GM23248 (cell line): ENCODE measurements at regions not wholly inside any gene's neighbourhood (a gene's known extent, or its start where the extent isn't known, plus 50 kb on each side); places are given as distances from the start of the nearest gene placed in this dataset.

ENCODE experiments used
- DNase-seq: peaks from one replicate; pipeline ENCODE4 v3.0.0-alpha.2; 2015
- H2AFZ ChIP-seq: fragments of 200-600 bp; sonication (generic); 2 replicates; pipeline ENCODE4 v1.6.1; 2016; ENCODE audit warnings: antibody characterized with exemption
- H3F3A ChIP-seq: fragments of 200-600 bp; sonication (generic); 2 replicates; pipeline ENCODE4 v1.6.1; 2016; ENCODE audit warnings: mild to moderate bottlenecking, antibody characterized with exemption, mixed run types; ENCODE audit not compliant: insufficient read depth
- H3K27ac ChIP-seq: fragments of 200-600 bp; sonication (generic); 2 replicates; pipeline ENCODE4 v1.5.1; 2016; ENCODE audit warnings: mild to moderate bottlenecking
- H3K27me3 ChIP-seq: fragments of 200-600 bp; sonication (generic); replicated peaks from 2 replicates; pipeline ENCODE4 v1.6.1; 2016; ENCODE audit warnings: mild to moderate bottlenecking; ENCODE audit not compliant: insufficient read depth
- H3K36me3 ChIP-seq: fragments of 200-600 bp; sonication (generic); 2 replicates; pipeline ENCODE4 v1.6.1; 2016; ENCODE audit warnings: low read depth, mild to moderate bottlenecking
- H3K4me1 ChIP-seq: fragments of 200-600 bp; sonication (generic); 2 replicates; pipeline ENCODE4 v1.6.1; 2016; ENCODE audit warnings: mild to moderate bottlenecking; ENCODE audit not compliant: insufficient read depth
- H3K4me2 ChIP-seq: fragments of 200-600 bp; sonication (generic); one replicate; pipeline ENCODE4 v1.6.1; 2016; ENCODE audit warnings: mild to moderate bottlenecking; ENCODE audit not compliant: unreplicated experiment
- H3K4me3 ChIP-seq: fragments of 200-600 bp; sonication (generic); 2 replicates; pipeline ENCODE4 v1.5.1; 2016; ENCODE audit warnings: mild to moderate bottlenecking
- H3K79me2 ChIP-seq: fragments of 200-600 bp; sonication (generic); 2 replicates; pipeline ENCODE4 v1.6.1; 2016; ENCODE audit warnings: mild to moderate bottlenecking; ENCODE audit not compliant: insufficient read depth
- H3K9ac ChIP-seq: fragments of 200-600 bp; sonication (generic); 2 replicates; pipeline ENCODE4 v1.6.1; 2016; ENCODE audit warnings: mild to moderate bottlenecking
- H3K9me2 ChIP-seq: fragments of 200-600 bp; sonication (generic); 2 replicates; pipeline ENCODE4 v1.6.1; 2016; ENCODE audit warnings: mixed run types, mild to moderate bottlenecking, moderate library complexity; ENCODE audit not compliant: insufficient read depth
- H3K9me3 ChIP-seq: fragments of 200-600 bp; sonication (generic); one replicate; pipeline ENCODE4 v1.6.1; 2017; ENCODE audit warnings: low read depth
- H4K20me1 ChIP-seq: fragments of 200-600 bp; sonication (generic); 2 replicates; pipeline ENCODE4 v1.6.0; 2016; ENCODE audit not compliant: insufficient read depth
- EZH2 ChIP-seq: fragments of 200-600 bp; sonication (generic); IDR thresholded peaks from 2 replicates; pipeline ENCODE4 v1.6.1; 2018; ENCODE audit warnings: antibody characterized with exemption, mild to moderate bottlenecking; ENCODE audit not compliant: insufficient read depth, poor library complexity, severe bottlenecking
- EZH2phosphoT487 ChIP-seq: fragments of 200-600 bp; sonication (generic); IDR thresholded peaks from 2 replicates; pipeline ENCODE4 v1.6.1; 2018; ENCODE audit warnings: antibody characterized with exemption, moderate library complexity, mild to moderate bottlenecking, low read depth; ENCODE audit not compliant: insufficient read depth
- WGBS, 2 experiments: methylation state at CpG; one replicate each; pipeline ENCODE4 v1.1.6; 2015 to 2017; ENCODE audit warnings: low lambda C conversion rate in 2 of 2, low coverage in 1 of 2; ENCODE audit errors: missing lambda C conversion rate in 2 of 2; 5-methylcytosine and 5-hydroxymethylcytosine counted together
- in situ Hi-C: fragments of 300-500 bp; cut with MboI; formaldehyde crosslinking; loops from 2 replicates; pipeline ENCODE4 v1.15.0; 2020

DNA sequence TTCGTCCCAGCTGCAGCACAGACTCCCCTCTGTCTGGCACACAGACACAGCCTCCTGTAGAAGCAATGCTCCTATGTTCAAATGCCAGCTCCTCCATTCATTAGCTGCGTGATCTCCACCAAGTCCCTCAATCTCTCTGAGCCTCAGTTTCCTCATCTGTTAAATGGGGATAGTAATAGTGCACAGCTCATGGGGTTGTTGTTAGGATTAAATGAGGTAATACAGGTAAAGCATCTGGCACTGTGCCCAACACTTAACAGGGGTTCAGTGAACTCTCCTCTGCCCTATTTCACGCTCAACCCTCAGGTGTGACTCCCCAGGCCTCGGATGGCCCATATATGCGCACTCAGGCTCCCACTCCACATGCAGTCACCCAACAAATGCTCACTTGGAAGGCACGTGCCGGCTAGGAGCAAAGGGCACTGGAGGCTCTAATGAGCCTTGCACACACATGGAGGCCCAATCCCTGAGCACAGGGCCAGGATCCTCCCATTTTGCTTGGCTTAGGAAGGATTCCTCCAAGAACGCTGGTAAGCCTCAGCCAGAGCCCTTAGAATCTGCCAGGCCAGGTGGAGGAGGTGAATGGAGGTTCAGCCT is 176.0 kb upstream of the LINGO1 start:
- in situ Hi-C loops, result no loop called here
- no peaks in the 10 kb centered on the region for H3K36me3 ChIP-seq
- no peak for DNase-seq

DNA sequence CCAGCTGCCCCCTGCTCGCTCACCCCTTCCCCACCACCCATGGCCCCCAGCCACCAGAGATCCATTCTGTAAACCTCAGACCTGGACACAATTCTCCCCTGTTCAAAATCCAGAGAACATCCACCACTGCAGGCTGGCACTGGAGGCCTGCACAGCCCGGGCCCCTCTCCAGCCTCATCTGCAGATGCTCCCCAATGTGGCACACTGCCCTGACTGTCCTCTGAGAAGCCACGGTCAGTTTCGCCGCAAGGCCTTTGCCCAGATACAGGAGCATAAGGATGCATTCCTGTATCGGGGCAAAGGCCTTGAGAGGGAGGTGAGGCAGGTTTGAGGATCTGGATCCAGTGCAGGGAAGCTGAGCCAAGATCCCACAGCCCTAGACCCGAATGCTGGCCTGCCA is 175.4 kb upstream of the LINGO1 start:
- in situ Hi-C loops, result no loop called here
- Histone ChIP-seq H3K4me3 (no peak overlapping the region), H3K9me3 (no peaks in the 10 kb centered on the region), H3K27ac (no peak overlapping the region), H3K4me2 (no peak overlapping the region), H4K20me1 (no peaks in the 10 kb centered on the region), H2AFZ (no peak overlapping the region), H3K9me2 (no peaks in the 10 kb centered on the region), H3K4me1 (no peaks in the 10 kb centered on the region), H3K36me3 (no peaks in the 10 kb centered on the region), H3F3A (no peaks in the 10 kb centered on the region), H3K27me3 (peaks cover 11% of the 10 kb centered on the region), H3K9ac (no peak overlapping the region), H3K79me2 (no peaks in the 10 kb centered on the region)
- 12 to 13% methylated on average over 7 of the region's 7 CpGs for WGBS, 2 experiments
- DNase-seq, result no peak
- no peak for TF ChIP-seq EZH2
- no peak for TF ChIP-seq EZH2phosphoT487

More for the DNA sequence above, 176.0 kb upstream of the LINGO1 start:
- Histone ChIP-seq H3K9ac (no peak overlapping the region), H2AFZ (no peak overlapping the region), H3K4me3 (no peak overlapping the region), H4K20me1 (no peaks in the 10 kb centered on the region), H3K9me2 (no peaks in the 10 kb centered on the region), H3K9me3 (no peaks in the 10 kb centered on the region), H3K4me1 (no peaks in the 10 kb centered on the region), H3K4me2 (no peak overlapping the region), H3K79me2 (no peaks in the 10 kb centered on the region), H3K27me3 (peaks cover 11% of the 10 kb centered on the region), H3K27ac (no peak overlapping the region), H3F3A (no peaks in the 10 kb centered on the region)
- TF ChIP-seq EZH2phosphoT487, result no peak
- no peak for TF ChIP-seq EZH2
- WGBS, 2 experiments, result 55 to 57% methylated on average over 8 of the region's 8 CpGs

DNA sequence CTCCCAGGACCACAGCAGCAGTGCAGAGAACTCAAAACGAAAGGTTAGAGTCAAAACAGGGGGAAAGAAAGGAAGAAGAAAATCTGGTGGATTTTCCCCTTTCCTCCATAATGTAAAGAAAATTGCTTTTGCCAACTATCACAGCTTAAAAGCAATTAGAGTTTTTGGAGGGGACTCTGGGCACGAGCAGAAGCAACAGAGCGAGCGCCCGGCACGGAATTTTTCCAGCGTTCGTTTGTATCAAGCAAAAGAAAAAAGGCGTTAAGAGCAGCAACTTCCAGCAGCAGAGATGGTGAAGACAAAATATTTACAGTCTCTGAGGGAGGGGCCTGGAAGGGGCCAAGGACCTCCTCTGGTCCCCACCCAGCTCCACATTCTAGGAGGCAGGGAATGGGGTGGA is 174.9 kb upstream of the LINGO1 start:
- Histone ChIP-seq H3K4me3 (no peak overlapping the region), H3K27me3 (peaks cover 11% of the 10 kb centered on the region), H2AFZ (no peak overlapping the region), H3K27ac (no peak overlapping the region), H3K4me1 (no peaks in the 10 kb centered on the region), H3K9me3 (no peaks in the 10 kb centered on the region), H3F3A (no peaks in the 10 kb centered on the region), H3K9ac (no peak overlapping the region), H3K79me2 (no peaks in the 10 kb centered on the region), H3K9me2 (no peaks in the 10 kb centered on the region), H4K20me1 (no peaks in the 10 kb centered on the region), H3K36me3 (no peaks in the 10 kb centered on the region), H3K4me2 (no peak overlapping the region)
- no peak for DNase-seq
- in situ Hi-C loops, result no loop called here
- no peak for TF ChIP-seq EZH2
- TF ChIP-seq EZH2phosphoT487, result no peak
- WGBS, 2 experiments, result 63 to 68% methylated on average over 9 of the region's 9 CpGs

DNA sequence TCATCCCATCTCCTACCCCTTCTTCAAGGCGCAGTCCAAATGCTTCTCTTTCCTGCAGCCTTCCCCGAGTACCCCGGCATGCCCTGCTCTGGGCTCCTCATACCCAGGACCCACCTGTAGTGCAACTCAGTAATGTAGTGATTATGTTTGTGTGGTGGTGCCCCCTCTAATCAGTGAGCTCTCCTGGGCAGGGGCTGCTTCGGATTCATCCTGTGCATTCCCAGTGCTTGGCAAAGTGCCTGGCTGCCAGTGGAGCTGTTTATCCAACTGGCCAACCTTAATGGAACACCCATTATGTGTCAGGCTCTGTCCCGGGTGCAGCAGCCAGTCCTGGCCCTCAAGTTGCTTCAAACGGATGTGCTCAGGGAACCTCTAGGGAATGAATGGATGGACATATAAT is 174.4 kb upstream of the LINGO1 start:
- Histone ChIP-seq H3K79me2 (no peaks in the 10 kb centered on the region), H3K27ac (no peak overlapping the region), H3K36me3 (no peaks in the 10 kb centered on the region), H2AFZ (no peak overlapping the region), H3K27me3 (peaks cover 11% of the 10 kb centered on the region), H3K9me3 (no peaks in the 10 kb centered on the region), H3K4me2 (no peak overlapping the region), H3K4me3 (no peak overlapping the region), H3K9me2 (no peaks in the 10 kb centered on the region), H3F3A (no peaks in the 10 kb centered on the region), H3K4me1 (no peaks in the 10 kb centered on the region), H4K20me1 (no peaks in the 10 kb centered on the region), H3K9ac (no peak overlapping the region)
- in situ Hi-C loops, result no loop called here
- no peak for DNase-seq
- 40 to 44% methylated on average over 6 of the region's 6 CpGs for WGBS, 2 experiments
- TF ChIP-seq EZH2phosphoT487 (no peak), EZH2 (no peak)

DNA sequence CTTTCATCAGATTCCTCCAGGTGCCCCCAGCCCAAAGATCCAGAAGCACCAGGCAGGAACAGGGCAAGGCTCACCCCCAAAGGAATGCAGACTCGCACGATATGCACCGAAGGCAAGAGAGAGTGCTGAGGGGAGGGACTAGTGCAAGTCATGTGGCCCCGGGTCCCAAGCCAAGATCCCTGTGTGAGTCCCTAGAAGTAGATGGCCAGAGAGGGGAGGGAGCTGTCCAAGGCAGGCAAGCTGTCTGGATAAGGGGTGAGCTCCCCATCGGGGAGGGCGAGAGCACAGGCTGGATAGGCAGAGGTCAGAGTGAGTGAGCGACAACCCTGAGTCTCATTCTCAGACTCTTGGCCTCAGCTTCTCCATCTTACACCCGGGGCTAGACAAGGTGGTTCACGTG is 171.5 kb upstream of the LINGO1 start:
- Histone ChIP-seq H3K9ac (no peak overlapping the region), H4K20me1 (no peaks in the 10 kb centered on the region), H3K27ac (no peak overlapping the region), H2AFZ (no peak overlapping the region), H3K79me2 (no peaks in the 10 kb centered on the region), H3K27me3 (peaks cover 17% of the 10 kb centered on the region), H3K36me3 (no peaks in the 10 kb centered on the region), H3K9me2 (no peaks in the 10 kb centered on the region), H3F3A (no peaks in the 10 kb centered on the region), H3K4me2 (no peak overlapping the region), H3K4me3 (no peak overlapping the region), H3K9me3 (no peaks in the 10 kb centered on the region), H3K4me1 (no peaks in the 10 kb centered on the region)
- DNase-seq, result peak; percentile 11
- TF ChIP-seq EZH2, result no peak
- no peak for TF ChIP-seq EZH2phosphoT487
- in situ Hi-C loops, result no loop called here
- WGBS, 2 experiments, result 61 to 64% methylated on average over 9 of the region's 9 CpGs
